Suprapubic skin (tissue), 4 donors: ENCODE measurements at regions not wholly inside any gene's neighbourhood (a gene's known extent, or its start where the extent isn't known, plus 50 kb on each side); places are given as distances from the start of the nearest gene placed in this dataset.

Source experiments
- DNase-seq, 2 donors: peaks; one replicate each; pipeline ENCODE4 v3.0.0-alpha.2; 2019; ENCODE audit warnings: low spot score in 2 of 2
- H3K27ac ChIP-seq: fragments of 200-600 bp; sonication (generic); one replicate; pipeline ENCODE4 v1.5.1; 2019
- H3K27me3 ChIP-seq: fragments of 200-600 bp; sonication (generic); one replicate; pipeline ENCODE4 v1.5.1; 2019
- H3K36me3 ChIP-seq: fragments of 200-600 bp; sonication (generic); one replicate; pipeline ENCODE4 v1.5.1; 2019
- H3K4me1 ChIP-seq: fragments of 200-600 bp; sonication (generic); one replicate; pipeline ENCODE4 v1.5.1; 2019
- H3K4me3 ChIP-seq: fragments of 200-600 bp; sonication (generic); one replicate; pipeline ENCODE4 v1.5.1; 2019; ENCODE audit warnings: mild to moderate bottlenecking
- H3K9me3 ChIP-seq: fragments of 200-600 bp; sonication (generic); one replicate; pipeline ENCODE4 v1.5.1; 2019
- EP300 ChIP-seq: sonication (generic); formaldehyde crosslinking; IDR thresholded peaks from one replicate; pipeline ENCODE4 v1.6.1; 2017; ENCODE audit warnings: antibody characterized with exemption
- POLR2A ChIP-seq, 2 donors: fragments of 450-650 bp; IDR thresholded peaks; one replicate each; pipeline ENCODE4 v1.6.1; 2017; ENCODE audit warnings: antibody characterized with exemption in 2 of 2, mild to moderate bottlenecking in 2 of 2, moderate library complexity in 2 of 2
- POLR2AphosphoS5 ChIP-seq, 3 donors: sonication (generic); formaldehyde crosslinking; IDR thresholded peaks; one replicate each; pipeline ENCODE4 v1.6.1; 2017; ENCODE audit warnings: antibody characterized with exemption in 3 of 3
- WGBS: methylation state at CpG from one replicate; pipeline ENCODE4 v1.1.5; 2018; 5-methylcytosine and 5-hydroxymethylcytosine counted together
- TF ChIP-seq, protein P1 (sequence below), 2 donors: fragments of 200-600 bp in 1 of 2; fragments of 450-650 bp in 1 of 2; sonication (generic) in 1 of 2; IDR thresholded peaks; one replicate each; pipeline ENCODE4 v1.5.1; 2016 to 2019; ENCODE audit warnings: antibody characterized with exemption in 2 of 2, mild to moderate bottlenecking in 1 of 2, moderate library complexity in 1 of 2

- H3K27ac ChIP-seq, result no peak overlapping the region
- 86% methylated on average over 4 of the region's 4 CpGs for WGBS
- no peak for DNase-seq
- no peaks in the 10 kb centered on the region for H3K9me3 ChIP-seq
- H3K36me3 ChIP-seq, result no peaks in the 10 kb centered on the region
- H3K4me1 ChIP-seq, result no peaks in the 10 kb centered on the region
- no peaks in the 10 kb centered on the region for H3K27me3 ChIP-seq
- TF ChIP-seq, protein P1, sequence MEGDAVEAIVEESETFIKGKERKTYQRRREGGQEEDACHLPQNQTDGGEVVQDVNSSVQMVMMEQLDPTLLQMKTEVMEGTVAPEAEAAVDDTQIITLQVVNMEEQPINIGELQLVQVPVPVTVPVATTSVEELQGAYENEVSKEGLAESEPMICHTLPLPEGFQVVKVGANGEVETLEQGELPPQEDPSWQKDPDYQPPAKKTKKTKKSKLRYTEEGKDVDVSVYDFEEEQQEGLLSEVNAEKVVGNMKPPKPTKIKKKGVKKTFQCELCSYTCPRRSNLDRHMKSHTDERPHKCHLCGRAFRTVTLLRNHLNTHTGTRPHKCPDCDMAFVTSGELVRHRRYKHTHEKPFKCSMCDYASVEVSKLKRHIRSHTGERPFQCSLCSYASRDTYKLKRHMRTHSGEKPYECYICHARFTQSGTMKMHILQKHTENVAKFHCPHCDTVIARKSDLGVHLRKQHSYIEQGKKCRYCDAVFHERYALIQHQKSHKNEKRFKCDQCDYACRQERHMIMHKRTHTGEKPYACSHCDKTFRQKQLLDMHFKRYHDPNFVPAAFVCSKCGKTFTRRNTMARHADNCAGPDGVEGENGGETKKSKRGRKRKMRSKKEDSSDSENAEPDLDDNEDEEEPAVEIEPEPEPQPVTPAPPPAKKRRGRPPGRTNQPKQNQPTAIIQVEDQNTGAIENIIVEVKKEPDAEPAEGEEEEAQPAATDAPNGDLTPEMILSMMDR (IDR thresholded peaks at IDR 0.05), result no peak
- no peak overlapping the region for H3K4me3 ChIP-seq
These were observed 298.0 kb upstream of the PIK3R1 start for GRCh38 chr5:67917561-67917960.

GRCh38 chr5:67910546-67910945 is 305.0 kb upstream of the PIK3R1 start:
- H3K36me3 ChIP-seq, result no peaks in the 10 kb centered on the region
- no peak overlapping the region for H3K27ac ChIP-seq
- H3K9me3 ChIP-seq, result no peaks in the 10 kb centered on the region
- no peak for TF ChIP-seq EP300
- no peak for TF ChIP-seq POLR2A (IDR thresholded peaks at IDR 0.05)
- TF ChIP-seq POLR2AphosphoS5 (IDR thresholded peaks at IDR 0.05), result no peak
- TF ChIP-seq, protein P1 (IDR thresholded peaks at IDR 0.05), result no peak
- no peak for DNase-seq
- H3K4me1 ChIP-seq, result peaks cover 11% of the 10 kb centered on the region
- H3K4me3 ChIP-seq, result no peak overlapping the region
- WGBS, result 88% methylated on average over 4 of the region's 4 CpGs
- H3K27me3 ChIP-seq, result no peaks in the 10 kb centered on the region

GRCh38 chr5:67908126-67908765 is 307.3 kb upstream of the PIK3R1 start:
- no peak overlapping the region for H3K27ac ChIP-seq
- DNase-seq, result no peak
- WGBS, result 82% methylated on average over 6 of the region's 6 CpGs
- no peaks in the 10 kb centered on the region for H3K36me3 ChIP-seq
- no peak overlapping the region for H3K4me3 ChIP-seq
- no peaks in the 10 kb centered on the region for H3K27me3 ChIP-seq
- H3K9me3 ChIP-seq, result no peaks in the 10 kb centered on the region
- peaks cover 11% of the 10 kb centered on the region for H3K4me1 ChIP-seq
- no peak for TF ChIP-seq POLR2AphosphoS5 (IDR thresholded peaks at IDR 0.05)
- TF ChIP-seq, protein P1 (IDR thresholded peaks at IDR 0.05), result no peak
- TF ChIP-seq POLR2A (IDR thresholded peaks at IDR 0.05), result no peak
- TF ChIP-seq EP300, result no peak

GRCh38 chr5:67904366-67904765 is 311.2 kb upstream of the PIK3R1 start:
- TF ChIP-seq EP300 (no peak), POLR2AphosphoS5 (IDR thresholded peaks at IDR 0.05) (no peak), POLR2A (IDR thresholded peaks at IDR 0.05) (no peak)
- TF ChIP-seq, protein P1 (IDR thresholded peaks at IDR 0.05), result no peak
- Histone ChIP-seq H3K4me3 (no peak overlapping the region), H3K27me3 (no peaks in the 10 kb centered on the region), H3K4me1 (peaks cover 9% of the 10 kb centered on the region), H3K36me3 (no peaks in the 10 kb centered on the region), H3K27ac (no peak overlapping the region), H3K9me3 (no peaks in the 10 kb centered on the region)
- WGBS, result 92% methylated on average over 2 of the region's 2 CpGs
- DNase-seq, result no peak

DNA sequence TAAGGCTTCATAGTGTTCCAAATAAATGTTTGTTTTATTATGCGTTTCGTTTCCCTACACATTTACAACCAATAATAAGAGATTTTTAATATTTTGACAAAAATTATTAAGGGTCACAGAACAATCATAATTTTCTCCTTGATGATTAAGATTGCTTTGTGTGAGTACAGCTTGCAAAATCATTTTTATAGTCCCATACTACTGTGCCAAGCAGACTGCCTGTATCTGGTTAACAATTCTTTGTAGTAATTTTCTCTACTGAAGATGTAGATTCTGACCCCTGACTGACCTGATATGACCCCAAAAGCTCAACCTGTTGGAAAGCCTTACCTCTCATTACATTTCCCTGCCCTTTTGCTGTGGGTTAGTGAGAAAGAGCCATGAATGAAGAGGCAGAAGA is 311.9 kb upstream of the PIK3R1 start:
- peaks cover 9% of the 10 kb centered on the region for H3K4me1 ChIP-seq
- H3K27ac ChIP-seq, result no peak overlapping the region
- no peak overlapping the region for H3K4me3 ChIP-seq
- H3K27me3 ChIP-seq, result no peaks in the 10 kb centered on the region
- no peaks in the 10 kb centered on the region for H3K36me3 ChIP-seq
- TF ChIP-seq, protein P1 (IDR thresholded peaks at IDR 0.05), result no peak
- TF ChIP-seq POLR2A (IDR thresholded peaks at IDR 0.05) (no peak), POLR2AphosphoS5 (IDR thresholded peaks at IDR 0.05) (no peak), EP300 (no peak)
- no peak for DNase-seq
- no peaks in the 10 kb centered on the region for H3K9me3 ChIP-seq
- WGBS, result 74% methylated on average over 2 of the region's 2 CpGs
